ENCODE measurements at regions not wholly inside any gene's neighbourhood (a gene's known extent, or its start where the extent isn't known, plus 50 kb on each side); places are given as distances from the start of the nearest gene placed in this dataset.
"Not testable (repeated sequence)": the region's sequence is repeated elsewhere in the genome, so short reads cannot be mapped to it uniquely, and the experiment has no call there.

DNA sequence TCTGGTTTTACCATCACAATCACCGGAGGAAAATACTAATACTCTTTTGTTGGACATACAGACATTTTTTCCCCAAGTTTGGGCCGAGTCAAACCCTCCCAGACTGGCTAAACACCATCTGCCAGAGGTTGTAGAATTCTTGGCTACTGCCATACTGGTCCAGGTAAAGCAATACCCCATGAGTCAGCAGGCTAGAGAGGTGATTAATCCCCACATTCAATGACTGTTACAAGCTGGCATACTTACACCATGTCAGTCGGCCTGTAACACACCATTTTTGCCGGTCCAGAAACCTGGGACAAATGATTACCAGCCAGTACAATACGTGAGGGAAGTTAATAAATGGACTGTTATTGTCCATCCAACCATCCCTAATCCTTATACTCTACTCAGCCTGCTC, 923.9 kb upstream of the AMELY start:
- no peak for DNase-seq
- intact Hi-C loops (cut with DNase I) = no loop called here

DNA sequence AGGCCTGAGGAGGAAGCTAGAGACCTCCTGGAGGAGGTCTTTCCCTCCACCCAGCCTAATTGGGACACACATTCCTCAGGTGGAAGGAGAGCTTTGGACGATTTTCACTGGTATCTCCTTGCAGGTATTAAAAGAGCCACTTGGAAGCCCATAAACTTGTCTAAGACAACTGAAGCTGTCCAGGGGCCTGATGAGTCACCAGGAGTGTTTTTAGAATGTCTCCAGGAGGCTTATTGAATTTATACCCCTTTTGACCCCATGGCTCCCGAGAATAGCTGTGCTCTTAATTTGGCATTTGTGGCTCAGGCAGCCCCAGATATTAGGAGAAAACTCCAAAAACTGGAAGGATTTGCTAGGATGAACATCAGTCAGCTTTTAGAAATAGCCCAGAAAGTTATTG, 922.7 kb upstream of the AMELY start:
- WGBS, 2 donors = 33% methylated on average over 1 of the region's 2 CpGs; no CpG with 5 or more reads in 1 of the 2 donors

More for the DNA sequence above, 923.9 kb upstream of the AMELY start:
- H3K4me3 ChIP-seq = no peak overlapping the region
- H3K27ac ChIP-seq = no peak overlapping the region
- no peak for TF ChIP-seq POLR2A (IDR thresholded peaks at IDR 0.05)
- TF ChIP-seq, protein P1, sequence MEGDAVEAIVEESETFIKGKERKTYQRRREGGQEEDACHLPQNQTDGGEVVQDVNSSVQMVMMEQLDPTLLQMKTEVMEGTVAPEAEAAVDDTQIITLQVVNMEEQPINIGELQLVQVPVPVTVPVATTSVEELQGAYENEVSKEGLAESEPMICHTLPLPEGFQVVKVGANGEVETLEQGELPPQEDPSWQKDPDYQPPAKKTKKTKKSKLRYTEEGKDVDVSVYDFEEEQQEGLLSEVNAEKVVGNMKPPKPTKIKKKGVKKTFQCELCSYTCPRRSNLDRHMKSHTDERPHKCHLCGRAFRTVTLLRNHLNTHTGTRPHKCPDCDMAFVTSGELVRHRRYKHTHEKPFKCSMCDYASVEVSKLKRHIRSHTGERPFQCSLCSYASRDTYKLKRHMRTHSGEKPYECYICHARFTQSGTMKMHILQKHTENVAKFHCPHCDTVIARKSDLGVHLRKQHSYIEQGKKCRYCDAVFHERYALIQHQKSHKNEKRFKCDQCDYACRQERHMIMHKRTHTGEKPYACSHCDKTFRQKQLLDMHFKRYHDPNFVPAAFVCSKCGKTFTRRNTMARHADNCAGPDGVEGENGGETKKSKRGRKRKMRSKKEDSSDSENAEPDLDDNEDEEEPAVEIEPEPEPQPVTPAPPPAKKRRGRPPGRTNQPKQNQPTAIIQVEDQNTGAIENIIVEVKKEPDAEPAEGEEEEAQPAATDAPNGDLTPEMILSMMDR (IDR thresholded peaks at IDR 0.05) = no peak
- H3K27me3 ChIP-seq = no peaks in the 10 kb centered on the region
- no peaks in the 10 kb centered on the region for H3K4me1 ChIP-seq
- WGBS, 2 donors = 34% methylated on average over 3 of the region's 5 CpGs; no CpG with 5 or more reads in 1 of the 2 donors
- no peaks in the 10 kb centered on the region for H3K36me3 ChIP-seq
- no peaks in the 10 kb centered on the region for H3K9me3 ChIP-seq

GRCh38 chrY:7830881-7831280, 919.3 kb upstream of the AMELY start:
- H3K9me3 ChIP-seq; H3K36me3 ChIP-seq; H3K27ac ChIP-seq; H3K27me3 ChIP-seq; H3K4me3 ChIP-seq; intact Hi-C loops (cut with DNase I); H3K4me1 ChIP-seq; DNase-seq: not testable (repeated sequence)

More for the DNA sequence above, 922.7 kb upstream of the AMELY start:
- Histone ChIP-seq H3K9me3 (no peaks in the 10 kb centered on the region), H3K27me3 (no peaks in the 10 kb centered on the region), H3K4me3 (no peak overlapping the region), H3K36me3 (no peaks in the 10 kb centered on the region), H3K27ac (no peak overlapping the region), H3K4me1 (no peaks in the 10 kb centered on the region)
- TF ChIP-seq POLR2A (IDR thresholded peaks at IDR 0.05) = no peak
- TF ChIP-seq, protein P1 (IDR thresholded peaks at IDR 0.05) = no peak
- intact Hi-C loops (cut with DNase I) = no loop called here
- no peak for DNase-seq

DNA sequence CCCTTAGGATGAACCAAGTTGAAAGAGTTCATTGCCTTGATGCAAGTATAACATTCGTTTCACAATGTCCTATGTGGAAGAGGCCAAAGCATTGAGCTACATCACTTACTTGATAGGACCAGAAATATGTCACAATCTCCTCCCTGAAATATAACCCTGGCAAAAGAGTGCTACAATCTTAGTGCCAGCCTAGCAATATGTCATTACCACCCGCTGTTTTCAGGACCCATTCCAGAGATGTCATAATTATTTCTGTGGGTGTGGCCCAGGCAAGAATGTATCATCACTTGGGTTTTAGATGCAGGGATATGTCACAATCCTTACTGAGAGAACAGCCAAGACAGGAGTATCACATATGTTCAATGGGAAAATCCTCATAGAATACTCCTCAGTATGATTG, 915.0 kb upstream of the AMELY start:
- no peak for DNase-seq

GRCh38 chrY:7825874-7826273, 914.3 kb upstream of the AMELY start:
- Histone ChIP-seq H3K27me3 (no peaks in the 10 kb centered on the region), H3K9me3 (no peaks in the 10 kb centered on the region), H3K36me3 (no peaks in the 10 kb centered on the region), H3K4me1 (no peaks in the 10 kb centered on the region), H3K4me3 (no peak overlapping the region), H3K27ac (no peak overlapping the region)
- intact Hi-C loops (cut with DNase I) = no loop called here
- TF ChIP-seq, protein P1 (IDR thresholded peaks at IDR 0.05) = no peak
- TF ChIP-seq POLR2A (IDR thresholded peaks at IDR 0.05) = no peak
- DNase-seq = no peak
- 86% methylated on average over 1 of the region's 1 CpG; no CpG with 5 or more reads in 1 of the 2 donors for WGBS, 2 donors

More for the DNA sequence above, 915.0 kb upstream of the AMELY start:
- Histone ChIP-seq H3K27me3 (no peaks in the 10 kb centered on the region), H3K27ac (no peak overlapping the region), H3K4me1 (no peaks in the 10 kb centered on the region), H3K36me3 (no peaks in the 10 kb centered on the region), H3K9me3 (no peaks in the 10 kb centered on the region), H3K4me3 (no peak overlapping the region)
- no CpG with 5 or more reads among the region's 2 CpGs for WGBS, 2 donors
- intact Hi-C loops (cut with DNase I) = no loop called here
- no peak for TF ChIP-seq POLR2A (IDR thresholded peaks at IDR 0.05)
- TF ChIP-seq, protein P1 (IDR thresholded peaks at IDR 0.05) = no peak

All from esophagus squamous epithelium (tissue), 5 donors.